ENCODE measurements at regions not wholly inside any gene's neighbourhood (a gene's known extent, or its start where the extent isn't known, plus 50 kb on each side); places are given as distances from the start of the nearest gene placed in this dataset.
A peak's percentile ranks its signal among the peaks of the same experiment; 100 is the strongest.
"Not testable (repeated sequence)": the region's sequence is repeated elsewhere in the genome, so short reads cannot be mapped to it uniquely, and the experiment has no call there.

- DNase-seq: no peak
These were observed 159.8 kb downstream of the DPY19L2 start for GRCh38 chr12:63508543-63508942.

DNA sequence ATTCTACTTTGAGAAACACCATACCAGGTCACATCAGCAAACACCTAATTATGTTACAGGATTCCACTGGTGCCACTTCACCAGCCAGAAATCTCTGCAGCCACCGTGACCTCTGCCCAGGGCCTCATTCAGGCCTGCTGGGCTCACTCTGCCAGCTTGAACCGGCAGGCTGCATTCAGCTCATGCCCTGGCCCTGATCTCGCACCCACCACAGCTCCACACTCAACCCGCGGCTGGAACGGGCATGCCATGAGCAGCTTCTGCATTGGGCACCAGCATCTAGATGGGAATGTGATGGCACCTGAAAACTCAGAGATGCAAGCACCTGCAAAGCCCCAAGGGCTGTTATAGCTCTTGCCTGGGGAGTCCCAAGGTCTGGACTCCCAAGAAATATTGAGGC, 168.7 kb downstream of the DPY19L2 start:
- no peak for DNase-seq

- DNase-seq: no peak
These were observed 170.1 kb downstream of the DPY19L2 start for GRCh38 chr12:63498239-63498638.

- DNase-seq: no peak
These were observed 171.6 kb downstream of the DPY19L2 start for GRCh38 chr12:63496654-63497053.

- no peak for DNase-seq
These were observed 172.3 kb downstream of the DPY19L2 start for GRCh38 chr12:63495974-63496373.

GRCh38 chr12:63493357-63493756, 174.9 kb downstream of the DPY19L2 start:
- DNase-seq: not testable (repeated sequence)

DNA sequence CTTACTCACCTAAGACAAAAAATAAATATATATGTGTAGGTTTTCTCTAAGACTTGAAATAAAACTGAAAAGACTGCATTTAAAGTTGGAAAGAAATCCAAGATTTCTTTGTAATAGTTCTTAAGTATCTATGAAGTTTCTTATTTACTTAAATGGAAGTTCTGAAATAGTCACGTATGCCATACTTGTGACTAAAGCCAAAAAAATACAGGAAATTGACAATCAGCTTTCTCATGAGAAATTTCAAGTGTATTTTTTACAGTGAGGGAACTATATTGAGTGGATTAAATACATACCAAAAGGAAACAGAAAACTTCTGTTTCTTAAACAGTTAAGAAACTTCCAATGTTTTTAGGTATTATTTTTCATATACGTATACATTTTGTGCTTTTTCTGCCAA, 188.1 kb downstream of the DPY19L2 start:
- DNase-seq: no peak

DNA sequence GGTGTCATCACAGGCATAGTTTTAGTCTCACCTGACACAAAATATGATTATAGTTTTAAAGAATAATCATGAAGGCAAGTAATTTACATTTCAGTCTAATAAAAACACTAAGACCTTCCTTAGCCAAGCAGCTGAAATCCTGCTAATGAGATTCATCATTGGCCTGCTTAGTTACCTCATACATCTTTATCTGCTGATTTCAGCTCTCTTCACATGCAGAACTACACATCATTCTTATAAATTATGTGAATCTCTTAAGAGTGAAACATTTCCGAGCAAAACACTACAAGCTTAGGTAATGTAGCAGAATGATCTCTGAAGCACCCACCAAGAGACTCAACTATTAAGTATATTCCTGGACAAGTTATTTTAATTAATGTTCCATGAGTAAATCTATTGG, 198.1 kb downstream of the DPY19L2 start:
- DNase-seq: no peak

DNA sequence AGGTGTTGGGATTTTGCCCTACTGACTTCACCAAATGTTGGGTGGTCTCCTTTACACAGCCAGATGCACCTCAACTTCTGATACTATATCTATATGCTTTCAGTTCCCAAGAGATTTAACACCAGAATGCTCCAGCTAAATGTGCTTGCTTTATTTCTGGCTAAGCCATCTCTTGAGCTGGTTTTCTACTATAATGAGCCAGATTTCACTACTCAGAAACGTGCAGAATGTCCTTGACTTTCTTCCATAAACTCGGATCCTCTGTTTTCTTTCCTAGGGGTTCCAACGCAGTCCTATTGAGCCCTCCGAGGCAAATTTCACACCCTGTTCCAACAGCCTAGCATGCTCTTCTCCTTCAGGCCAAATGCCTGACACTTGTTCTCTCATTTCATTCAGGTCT, 200.3 kb downstream of the DPY19L2 start:
- no peak for DNase-seq

DNA sequence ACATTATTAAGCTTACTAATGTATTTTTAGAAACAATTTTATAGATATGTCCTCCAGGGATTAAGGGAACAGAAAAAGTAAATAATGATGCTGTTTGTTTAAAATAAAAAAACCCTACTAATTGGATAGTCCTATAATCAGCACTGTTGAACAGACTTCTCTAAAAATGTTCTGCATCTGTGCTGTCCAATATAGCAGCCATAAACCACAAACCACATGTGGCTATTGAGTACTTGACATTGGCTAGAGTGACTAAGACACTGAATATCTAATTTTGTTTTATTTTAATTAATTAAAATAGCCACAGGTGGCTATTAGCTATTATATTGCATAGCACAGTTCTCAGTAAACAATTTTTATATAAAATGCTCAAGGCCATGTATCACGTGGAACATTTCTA, 210.4 kb downstream of the DPY19L2 start:
- DNase-seq: no peak

DNA sequence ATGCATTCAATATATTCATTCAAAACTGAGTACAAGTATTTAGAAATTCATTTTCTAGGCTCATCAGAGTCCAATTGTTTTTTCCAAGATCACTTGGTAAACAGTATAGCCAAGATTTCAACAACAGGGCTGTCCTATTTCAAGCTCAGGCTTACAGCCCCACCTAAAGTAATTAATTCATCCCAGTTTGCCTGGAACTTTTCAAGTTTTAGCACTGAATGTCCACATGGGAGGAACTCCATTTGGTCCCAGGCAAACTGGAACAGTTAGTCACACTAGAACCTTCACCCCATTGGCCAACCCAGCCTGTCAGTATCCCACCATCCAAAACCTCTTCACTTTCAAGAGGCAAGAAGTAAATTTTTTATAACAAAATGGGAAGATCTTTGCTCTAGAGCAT, 210.9 kb downstream of the DPY19L2 start:
- no peak for DNase-seq

DNA sequence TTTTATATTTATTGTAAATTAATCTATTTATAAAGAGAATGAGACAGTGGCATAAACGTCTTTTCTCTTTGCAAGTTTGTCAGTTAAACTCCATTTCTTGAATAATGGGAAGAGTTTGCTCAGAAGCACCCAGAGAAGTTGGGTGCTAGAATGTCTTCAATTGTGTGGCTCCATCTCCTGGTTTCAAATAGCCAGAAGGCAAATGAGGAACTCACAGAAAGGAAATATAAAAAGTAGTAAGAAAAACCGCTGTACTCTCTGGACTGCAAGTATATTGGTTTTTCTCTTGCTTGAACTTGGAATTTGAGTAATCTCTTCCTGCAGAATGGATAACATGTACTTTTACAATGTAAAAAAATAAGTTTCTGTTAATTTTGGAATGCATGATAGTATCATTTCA, 217.5 kb downstream of the DPY19L2 start:
- no peak for DNase-seq

DNA sequence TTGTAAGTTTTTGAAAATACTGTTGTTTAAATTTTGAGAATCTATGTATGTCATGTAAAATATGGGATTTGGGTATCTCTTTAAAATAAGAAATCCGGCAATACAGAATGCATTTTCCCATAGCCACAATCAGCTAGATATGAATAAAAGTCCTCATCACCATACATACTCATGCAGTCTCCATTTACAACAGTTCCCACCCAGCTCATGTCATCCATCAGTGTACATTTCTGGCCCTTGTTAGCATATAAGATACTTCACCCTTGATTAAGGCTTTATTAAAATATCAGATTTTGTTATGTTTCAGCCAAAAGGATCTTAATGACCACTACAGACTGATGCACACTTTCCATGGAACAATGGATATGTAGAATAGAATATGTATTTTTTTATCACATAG, 218.0 kb downstream of the DPY19L2 start:
- no peak for DNase-seq

GRCh38 chr12:63445224-63445880, 222.9 kb downstream of the DPY19L2 start:
- no peak for DNase-seq

DNA sequence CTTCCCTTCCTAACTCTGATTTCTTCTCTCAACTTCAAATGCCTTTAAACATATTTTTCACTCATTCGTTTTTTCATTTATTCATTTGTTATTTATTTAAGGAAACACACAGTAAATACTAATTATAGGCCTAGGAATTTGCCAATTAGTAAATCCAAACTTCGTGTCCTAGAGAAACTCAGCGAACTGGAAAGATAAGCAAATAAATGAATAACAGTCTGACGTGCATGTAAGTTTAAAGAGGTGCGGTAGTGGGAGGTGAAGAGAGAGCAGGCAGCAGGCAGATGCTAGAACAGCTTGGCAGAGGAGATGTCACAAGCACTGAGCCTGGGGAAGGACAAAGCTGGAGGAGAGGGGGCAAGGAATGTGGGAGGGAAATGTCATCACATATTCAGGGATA, 228.2 kb downstream of the DPY19L2 start:
- no peak for DNase-seq

DNA sequence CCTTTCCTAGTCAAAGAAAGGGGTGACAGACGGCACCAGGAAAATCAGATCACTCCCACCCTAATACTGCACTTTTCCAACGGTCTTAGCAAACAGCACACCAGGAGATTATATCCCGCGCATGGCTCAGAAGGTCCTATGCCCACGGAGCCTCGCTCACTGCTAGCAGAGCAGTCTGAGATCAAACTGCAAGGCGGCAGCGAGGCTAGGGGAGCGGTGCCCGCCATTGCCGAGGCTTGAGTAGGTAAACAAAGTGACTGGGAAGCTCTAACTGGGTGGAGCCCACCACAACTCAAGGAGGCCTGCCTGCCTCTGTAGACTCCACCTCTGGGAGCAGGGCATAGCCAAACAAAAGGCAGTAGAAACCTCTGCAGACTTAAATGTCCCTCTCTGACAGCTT, 233.9 kb downstream of the DPY19L2 start:
- not testable (repeated sequence) for DNase-seq

DNA sequence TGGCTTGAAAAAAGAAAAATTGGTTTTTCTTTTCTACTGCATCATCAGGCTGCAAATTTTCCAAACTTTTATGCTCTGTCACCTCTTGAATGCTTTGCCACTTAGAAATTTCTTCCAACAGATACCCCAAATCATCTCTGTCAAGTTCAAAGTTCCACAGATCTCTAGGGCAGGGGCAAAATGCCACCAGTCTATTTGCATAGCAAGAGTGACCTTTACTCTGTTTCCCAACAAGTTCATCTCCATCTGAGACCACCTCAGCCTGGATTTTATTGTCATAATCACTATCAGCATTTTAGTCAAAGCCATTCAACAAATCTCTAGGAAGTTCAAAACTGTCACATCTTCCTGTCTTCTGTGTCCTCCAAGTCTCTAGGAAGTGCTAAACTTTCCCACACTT, 240.3 kb downstream of the DPY19L2 start:
- not testable (repeated sequence) for DNase-seq

DNA sequence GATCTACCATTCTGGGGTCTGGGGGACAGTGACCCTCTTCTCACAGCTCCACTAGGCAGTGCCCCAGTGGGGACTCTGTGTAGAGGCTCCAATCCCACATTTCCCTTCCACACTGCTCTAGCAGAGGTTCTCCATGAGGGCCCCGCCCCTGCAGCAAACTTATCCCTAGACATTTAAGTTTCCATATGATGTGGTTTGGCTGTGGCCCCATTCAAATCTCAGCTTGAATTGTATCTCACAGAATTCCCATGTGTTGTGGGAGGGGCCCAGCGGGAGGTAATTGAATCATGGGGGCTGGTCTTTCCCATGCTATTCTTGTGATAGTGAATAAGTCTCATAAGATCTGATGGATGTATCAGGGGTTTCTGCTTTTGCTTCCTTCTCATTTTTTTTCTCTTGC, 241.3 kb downstream of the DPY19L2 start:
- not testable (repeated sequence) for DNase-seq

GRCh38 chr12:63424671-63425070, 243.6 kb downstream of the DPY19L2 start:
- no peak for DNase-seq

- no peak for DNase-seq
These were observed 244.5 kb downstream of the DPY19L2 start for GRCh38 chr12:63423839-63424238.

GRCh38 chr12:63420206-63420644, 248.1 kb downstream of the DPY19L2 start:
- DNase-seq: peak in 1 of 5 donors; percentile 20

GRCh38 chr12:63419154-63419553, 249.1 kb downstream of the DPY19L2 start:
- DNase-seq: no peak

DNA sequence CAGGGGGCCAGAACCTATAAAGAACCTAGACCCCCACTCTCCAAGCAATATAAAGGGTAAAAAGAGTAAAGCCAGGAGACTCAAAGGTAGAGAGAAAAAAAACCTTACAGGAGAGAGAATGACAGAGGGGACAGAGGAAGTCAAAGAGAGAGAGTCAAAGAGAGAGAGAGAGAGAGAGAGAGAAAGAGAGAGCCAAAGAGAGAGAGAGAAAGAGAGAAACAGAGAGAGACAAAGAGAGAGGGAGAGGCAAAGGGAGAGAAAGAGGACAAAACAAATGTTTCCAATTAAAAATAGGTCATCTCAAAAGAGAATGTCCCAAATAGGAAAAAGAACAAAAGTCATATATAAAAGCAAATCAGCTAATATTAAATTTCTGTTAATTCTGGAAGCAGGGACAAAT, 251.5 kb downstream of the DPY19L2 start:
- DNase-seq: no peak

DNA sequence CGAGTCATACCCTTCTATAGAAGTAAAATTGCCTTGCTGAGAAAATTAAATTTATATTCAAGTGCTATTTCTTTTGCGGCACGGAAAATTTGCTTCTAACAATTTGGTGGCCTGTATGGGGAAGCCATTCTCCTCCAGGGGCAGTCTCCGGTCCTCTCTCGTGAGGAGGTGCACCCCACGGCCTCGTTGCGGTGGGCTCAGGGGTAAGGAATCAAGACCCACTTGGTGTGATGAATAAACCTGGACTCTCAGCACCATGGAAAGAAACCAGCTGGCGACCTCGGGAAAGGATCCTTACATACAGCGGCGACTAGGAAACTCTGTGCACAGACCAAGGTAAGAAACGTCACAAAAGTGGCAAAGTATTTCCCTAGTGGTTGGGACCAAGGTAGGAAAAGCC, 252.9 kb downstream of the DPY19L2 start:
- no peak for DNase-seq

DNA sequence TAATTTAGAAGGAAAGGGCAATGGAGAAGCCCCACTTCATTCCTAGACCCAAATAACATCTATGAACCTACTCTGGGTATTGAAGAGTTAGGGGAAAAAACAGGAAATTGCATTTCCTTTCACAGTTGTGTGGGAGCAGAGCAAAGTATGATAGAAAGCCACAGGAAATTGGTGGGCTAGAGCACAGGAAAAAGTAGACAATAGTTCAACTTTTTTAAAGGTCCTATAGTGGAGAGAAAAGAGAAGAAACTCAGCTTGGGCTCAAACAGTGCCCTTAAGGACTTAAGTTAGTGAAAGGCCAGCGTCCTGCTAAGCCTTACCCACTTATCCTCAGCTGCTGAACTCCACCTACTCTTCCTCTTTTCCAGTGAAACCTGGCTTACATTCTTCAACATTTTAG, 258.1 kb downstream of the DPY19L2 start:
- DNase-seq: no peak

Measured in T-helper 1 cell (primary cell).